ENCODE measurements at regions not wholly inside any gene's neighbourhood (a gene's known extent, or its start where the extent isn't known, plus 50 kb on each side); places are given as distances from the start of the nearest gene placed in this dataset.

GRCh38 chr11:107183953-107184352, 165.7 kb upstream of the GUCY1A2 start:
- no peak for ATAC-seq
- intact Hi-C loops (cut with DNase I) = no loop called here
- no peak for DNase-seq

GRCh38 chr11:107182978-107183377, 164.7 kb upstream of the GUCY1A2 start:
- ATAC-seq (no peak), DNase-seq (no peak)
- H3K4me3 ChIP-seq = no peak overlapping the region
- intact Hi-C loops (cut with DNase I) = no loop called here
- no peak overlapping the region for H3K27ac ChIP-seq
- no peaks in the 10 kb centered on the region for H3K27me3 ChIP-seq
- TF ChIP-seq CTCF (IDR thresholded peaks at IDR 0.05) = no peak
- H3K4me1 ChIP-seq = no peaks in the 10 kb centered on the region
- H3K36me3 ChIP-seq = no peaks in the 10 kb centered on the region
- no peaks in the 10 kb centered on the region for H3K9me3 ChIP-seq

More at GRCh38 chr11:107183953-107184352, 165.7 kb upstream of the GUCY1A2 start:
- Histone ChIP-seq H3K4me3 (no peak overlapping the region), H3K9me3 (no peaks in the 10 kb centered on the region), H3K4me1 (no peaks in the 10 kb centered on the region), H3K27ac (no peak overlapping the region), H3K36me3 (no peaks in the 10 kb centered on the region), H3K27me3 (no peaks in the 10 kb centered on the region)
- no peak for TF ChIP-seq CTCF (IDR thresholded peaks at IDR 0.05)

GRCh38 chr11:107180236-107180635, 162.0 kb upstream of the GUCY1A2 start:
- no peak overlapping the region for H3K4me3 ChIP-seq
- ATAC-seq (no peak), DNase-seq (no peak)
- no peaks in the 10 kb centered on the region for H3K4me1 ChIP-seq
- no peaks in the 10 kb centered on the region for H3K36me3 ChIP-seq
- H3K27ac ChIP-seq = no peak overlapping the region
- no peaks in the 10 kb centered on the region for H3K27me3 ChIP-seq
- H3K9me3 ChIP-seq = no peaks in the 10 kb centered on the region
- TF ChIP-seq CTCF (IDR thresholded peaks at IDR 0.05) = no peak
- intact Hi-C loops (cut with DNase I) = no loop called here

GRCh38 chr11:107179829-107180228, 161.6 kb upstream of the GUCY1A2 start:
- H3K27me3 ChIP-seq = no peaks in the 10 kb centered on the region
- TF ChIP-seq CTCF (IDR thresholded peaks at IDR 0.05) = no peak
- H3K36me3 ChIP-seq = no peaks in the 10 kb centered on the region
- H3K4me3 ChIP-seq = no peak overlapping the region
- no peak overlapping the region for H3K27ac ChIP-seq
- DNase-seq (no peak), ATAC-seq (no peak)
- no peaks in the 10 kb centered on the region for H3K9me3 ChIP-seq
- intact Hi-C loops (cut with DNase I) = no loop called here
- no peaks in the 10 kb centered on the region for H3K4me1 ChIP-seq

GRCh38 chr11:107177106-107177477, 158.8 kb upstream of the GUCY1A2 start:
- Histone ChIP-seq H3K4me3 (no peak overlapping the region), H3K4me1 (no peaks in the 10 kb centered on the region), H3K27me3 (no peaks in the 10 kb centered on the region), H3K9me3 (no peaks in the 10 kb centered on the region), H3K27ac (no peak overlapping the region), H3K36me3 (no peaks in the 10 kb centered on the region)
- ATAC-seq = no peak
- intact Hi-C loops (cut with DNase I) = no loop called here
- no peak for TF ChIP-seq CTCF (IDR thresholded peaks at IDR 0.05)
- no peak for DNase-seq
